Right lobe of liver (tissue), 6 donors: ENCODE measurements at regions not wholly inside any gene's neighbourhood (a gene's known extent, or its start where the extent isn't known, plus 50 kb on each side); places are given as distances from the start of the nearest gene placed in this dataset.

Experiments used
- ATAC-seq, 4 donors: fragments of 200-7000 bp; cut with Tn5 transposase; one replicate each; pipeline ENCODE4 v1.9.1; 2020; ENCODE audit warnings: mild to moderate bottlenecking in 4 of 4, moderate library complexity in 4 of 4
- DNase-seq, 3 donors: peaks; one replicate each; pipeline ENCODE4 v3.0.0-alpha.2; 2020
- H3K27ac ChIP-seq, 3 donors: fragments of 200-600 bp; one replicate each; pipeline ENCODE4 v1.8.0; 2022
- H3K27me3 ChIP-seq, 2 donors: fragments of 200-600 bp; one replicate each; pipeline ENCODE4 v1.8.0; 2022
- H3K36me3 ChIP-seq, 4 donors: fragments of 200-600 bp; sonication (generic) in 1 of 4; one replicate each; pipeline versions ENCODE4 v1.5.1 to v1.8.0; 2017 to 2022; ENCODE audit warnings: control low read depth in 1 of 4
- H3K4me1 ChIP-seq, 4 donors: fragments of 200-600 bp; sonication (generic) in 1 of 4; one replicate each; pipeline versions ENCODE4 v1.5.1 to v1.8.0; 2017 to 2022; ENCODE audit warnings: control low read depth in 1 of 4
- H3K4me3 ChIP-seq, 3 donors: fragments of 200-600 bp; one replicate each; pipeline ENCODE4 v1.8.0; 2022
- H3K9me3 ChIP-seq, 4 donors: fragments of 200-600 bp; sonication (generic) in 1 of 4; one replicate each; pipeline versions ENCODE4 v1.5.1 to v1.8.0; 2017 to 2022; ENCODE audit warnings: control low read depth in 1 of 4
- CTCF ChIP-seq, 4 donors: fragments of 200-600 bp in 3 of 4; fragments of 450-650 bp in 1 of 4; IDR thresholded peaks; one replicate each; pipeline versions ENCODE4 v1.5.1 to v1.8.0; 2016 to 2022; ENCODE audit warnings: antibody characterized with exemption in 4 of 4, mild to moderate bottlenecking in 2 of 4
- POLR2A ChIP-seq: fragments of 450-650 bp; IDR thresholded peaks from one replicate; pipeline ENCODE4 v1.6.1; 2017; ENCODE audit warnings: antibody characterized with exemption, mild to moderate bottlenecking
- WGBS: methylation state at CpG from one replicate; pipeline ENCODE4 v1.1.6; 2018; ENCODE audit warnings: low coverage, low lambda C conversion rate; ENCODE audit not compliant: insufficient coverage; ENCODE audit errors: missing lambda C conversion rate; 5-methylcytosine and 5-hydroxymethylcytosine counted together
- intact Hi-C, 2 donors: fragments of 100-400 bp; cut with DNase I; formaldehyde crosslinking; loops; one replicate each; pipeline versions ENCODE4 v1.11.2 to v1.14.1; 2022
- donor health status: DM: no; HTN: yes; CAD: no.
- donor health status: DM: no; HTN: no; CAD: no.
- donor health status: DM: no; HTN: no; CAD: no.
- donor health status: DM: no; HTN: yes; CAD: no.
- donor health status: DM: no; HTN: yes; CAD: no.

- intact Hi-C loops, result no loop called here
- DNase-seq, result no peak
Measured at GRCh38 chr5:73322437-73323076, 126.0 kb downstream of the FOXD1 start.

DNA sequence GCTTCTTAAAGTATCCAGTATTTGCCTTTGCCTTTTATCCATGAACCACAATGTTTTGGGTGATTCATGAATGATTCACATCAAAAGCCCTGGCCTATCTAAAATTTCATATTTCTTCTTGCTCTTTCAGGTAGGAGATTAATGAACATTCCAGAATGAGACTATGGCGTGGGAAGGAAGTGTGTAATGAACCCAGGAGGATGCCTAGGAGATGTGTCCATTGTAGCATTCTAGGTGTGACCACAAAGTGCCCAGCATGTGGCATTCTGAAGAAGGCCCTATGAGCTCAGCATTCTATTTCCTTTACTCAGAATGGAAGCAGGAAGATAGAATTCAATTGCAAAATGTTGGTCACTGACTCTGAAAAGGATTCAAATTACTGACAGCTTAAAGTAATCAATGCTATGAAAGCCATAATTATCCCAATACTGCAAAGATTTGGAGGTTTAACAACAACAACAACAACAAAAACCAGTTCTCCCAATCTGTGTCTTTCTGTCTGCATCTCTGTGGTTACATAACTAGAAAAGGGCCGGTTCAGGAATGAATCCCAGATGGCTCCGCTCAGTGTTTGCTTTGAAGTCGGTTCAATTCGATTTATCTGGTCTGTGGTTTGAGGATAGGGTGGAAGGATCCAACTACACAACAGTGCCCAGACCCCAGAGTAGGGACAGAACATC is 126.7 kb downstream of the FOXD1 start:
- Histone ChIP-seq H3K4me1 (no peaks in the 10 kb centered on the region), H3K4me3 (no peak overlapping the region), H3K36me3 (no peaks in the 10 kb centered on the region), H3K9me3 (no peaks in the 10 kb centered on the region), H3K27me3 (no peaks in the 10 kb centered on the region), H3K27ac (no peak overlapping the region)
- intact Hi-C loops, result no loop called here
- WGBS, result 26% methylated on average over 5 of the region's 5 CpGs
- TF ChIP-seq POLR2A, result no peak
- no peak for ATAC-seq
- no peak for DNase-seq

More at GRCh38 chr5:73322437-73323076, 126.0 kb downstream of the FOXD1 start:
- Histone ChIP-seq H3K36me3 (no peaks in the 10 kb centered on the region), H3K4me1 (no peaks in the 10 kb centered on the region), H3K27me3 (no peaks in the 10 kb centered on the region), H3K9me3 (no peaks in the 10 kb centered on the region), H3K4me3 (no peak overlapping the region), H3K27ac (no peak overlapping the region)
- 64% methylated on average over 4 of the region's 9 CpGs for WGBS
- TF ChIP-seq CTCF (IDR thresholded peaks at IDR 0.05) (no peak), POLR2A (no peak)
- no peak for ATAC-seq

GRCh38 chr5:73319036-73319435 is 129.5 kb downstream of the FOXD1 start:
- no peak for TF ChIP-seq POLR2A
- TF ChIP-seq CTCF (IDR thresholded peaks at IDR 0.05), result no peak
- ATAC-seq (no peak), DNase-seq (no peak)
- H3K4me3 ChIP-seq, result no peak overlapping the region
- H3K4me1 ChIP-seq, result no peaks in the 10 kb centered on the region
- intact Hi-C loops, result no loop called here
- H3K9me3 ChIP-seq, result no peaks in the 10 kb centered on the region
- H3K36me3 ChIP-seq, result no peaks in the 10 kb centered on the region
- no peak overlapping the region for H3K27ac ChIP-seq
- WGBS, result 58% methylated on average over 6 of the region's 6 CpGs
- peaks cover 0 to 4% of the 10 kb centered on the region in 2 donors for H3K27me3 ChIP-seq

DNA sequence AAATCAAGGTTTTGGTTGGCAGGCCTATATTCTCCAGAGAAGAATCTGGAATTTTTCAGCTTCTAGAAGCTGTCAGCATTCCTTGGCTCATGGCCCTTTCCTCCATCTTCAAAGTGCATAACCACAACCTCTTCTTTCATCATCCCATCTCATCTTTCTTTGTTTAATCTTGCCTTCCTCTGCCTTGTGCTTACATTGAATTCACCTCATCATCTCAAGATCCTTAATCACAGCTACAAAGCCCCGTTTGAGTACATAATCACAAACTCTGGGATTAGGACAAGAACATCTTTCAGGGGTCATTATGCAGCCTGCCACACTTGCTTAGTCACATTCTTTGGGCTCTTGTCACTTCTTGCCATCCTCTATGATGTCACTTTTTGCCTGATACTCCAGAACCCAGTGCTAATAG is 130.3 kb downstream of the FOXD1 start:
- Histone ChIP-seq H3K27me3 (peaks cover 3 to 4% of the 10 kb centered on the region in 2 donors), H3K4me3 (no peak overlapping the region), H3K4me1 (no peaks in the 10 kb centered on the region), H3K9me3 (no peaks in the 10 kb centered on the region), H3K27ac (no peak overlapping the region), H3K36me3 (no peaks in the 10 kb centered on the region)
- TF ChIP-seq CTCF (IDR thresholded peaks at IDR 0.05) (no peak), POLR2A (no peak)
- 10% methylated on average over 1 of the region's 1 CpG for WGBS
- ATAC-seq (no peak), DNase-seq (no peak)
- intact Hi-C loops, result no loop called here

DNA sequence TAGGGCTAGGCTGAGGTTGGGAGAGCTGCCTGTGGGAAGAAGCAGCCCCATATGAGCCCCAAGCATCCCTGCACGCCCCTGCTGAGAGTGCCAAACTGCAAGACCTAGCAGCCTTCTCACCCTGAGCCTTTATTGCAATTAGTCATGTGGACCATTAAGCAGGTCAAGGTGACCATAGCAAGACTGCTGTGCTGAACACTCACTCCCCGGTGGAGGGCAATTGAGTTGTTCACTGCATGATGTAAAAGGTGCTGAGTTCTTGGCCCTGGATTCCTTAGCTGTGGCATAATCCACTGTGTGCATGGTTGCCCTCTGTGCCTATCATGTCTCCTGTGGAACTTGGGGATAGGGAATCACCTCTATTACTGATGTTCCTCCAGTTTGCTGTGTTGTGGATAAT is 131.1 kb downstream of the FOXD1 start:
- intact Hi-C loops, result no loop called here
- no peak overlapping the region for H3K4me3 ChIP-seq
- no peaks in the 10 kb centered on the region for H3K9me3 ChIP-seq
- peaks cover 4 to 5% of the 10 kb centered on the region in 2 donors for H3K27me3 ChIP-seq
- no peaks in the 10 kb centered on the region for H3K4me1 ChIP-seq
- TF ChIP-seq POLR2A (no peak), CTCF (IDR thresholded peaks at IDR 0.05) (no peak)
- no peak for ATAC-seq
- H3K27ac ChIP-seq, result no peak overlapping the region
- no peaks in the 10 kb centered on the region for H3K36me3 ChIP-seq
- 29% methylated on average over 1 of the region's 2 CpGs for WGBS
- no peak for DNase-seq
